ENCODE measurements at regions not wholly inside any gene's neighbourhood (a gene's known extent, or its start where the extent isn't known, plus 50 kb on each side); places are given as distances from the start of the nearest gene placed in this dataset.

GRCh38 chr17:13415871-13416416, 185.8 kb downstream of the HS3ST3A1 start:
- POLR2A ChIA-PET (ENCODE audit: partially characterized antibody): no interaction called here
- H2BK120ac ChIP-seq (replicated peaks; ENCODE audit: low read depth, low read length): no peak overlapping the region
- no peak overlapping the region for H3K4ac ChIP-seq (replicated peaks; ENCODE audit: insufficient read length, low read depth, low read length)
- CTCF ChIA-PET (ENCODE audit: partially characterized antibody): interaction anchor here (0.6 kb wide), 1 partner anchor 16 kb away, joined by 3 read pairs; no protein-coding TSS in a partner anchor
- H3K23ac ChIP-seq (ENCODE audit: insufficient read length): no peak overlapping the region
- H3K27me3 ChIP-seq (replicated peaks in 1 of 4; ENCODE audit: control insufficient read depth in 3 of 4, extremely low read depth in 1 of 4, insufficient read depth in 3 of 4, low read length in 3 of 4): peaks cover 0 to 1% (median 0%) of the 10 kb centered on the region in 4 experiments; a peak in 1 of 7 replicates
- H4K91ac ChIP-seq (replicated peaks; ENCODE audit: insufficient read length, low read length): no peak overlapping the region
- H2BK12ac ChIP-seq (ENCODE audit: low read depth, low read length): no peak overlapping the region
- no peak overlapping the region for H2BK20ac ChIP-seq (ENCODE audit: low read length)
- no peaks in the 10 kb centered on the region for H3K79me2 ChIP-seq (ENCODE audit: control insufficient read depth in 1 of 2, insufficient read depth in 2 of 2, low read length in 2 of 2)
- H3K9me3 ChIP-seq (ENCODE audit: insufficient read depth in 2 of 2, low read depth in 1 of 2, low read length in 1 of 2): no peaks in the 10 kb centered on the region
- no peak overlapping the region for H3K27ac ChIP-seq (ENCODE audit: low read depth, low read length)
- H2BK5ac ChIP-seq (ENCODE audit: low read depth, low read length): no peak overlapping the region
- no peak overlapping the region for H3K4me2 ChIP-seq (ENCODE audit: insufficient read depth in 1 of 2, low read depth in 2 of 2, low read length in 2 of 2)
- H3K36me3 ChIP-seq (ENCODE audit: control insufficient read depth in 2 of 4, insufficient read depth in 4 of 4, low read length in 3 of 4): no peaks in the 10 kb centered on the region
- no peak overlapping the region for H4K5ac ChIP-seq (ENCODE audit: insufficient read length, low read depth, low read length)
- H4K8ac ChIP-seq (ENCODE audit: extremely low read depth, insufficient read depth, low read length): no peak overlapping the region
- TF ChIP-seq JUN (IDR thresholded peaks at IDR 0.05; ENCODE audit: low read depth, low read length): no peak
- TF ChIP-seq TEAD4 (IDR thresholded peaks at IDR 0.05; ENCODE audit: low read depth, low read length): no peak
- TF ChIP-seq CEBPB (IDR thresholded peaks at IDR 0.05; ENCODE audit: low read depth, low read length): no peak
- no peak for TF ChIP-seq PHF8 (conservative IDR thresholded peaks at IDR 0.05; ENCODE audit: low read depth, low read length)
- no peak for TF ChIP-seq ATF3 (IDR thresholded peaks at IDR 0.05; ENCODE audit: insufficient read depth, low read depth, low read length)
- TF ChIP-seq RNF2 (IDR thresholded peaks at IDR 0.05; ENCODE audit: borderline replicate concordance, low read depth, low read length, missing control alignments, poor library complexity, severe bottlenecking): no peak
- no peak for TF ChIP-seq E2F6 (IDR thresholded peaks at IDR 0.05)
- no peak for TF ChIP-seq HDAC6 (IDR thresholded peaks at IDR 0.05; ENCODE audit: low read depth, low read length)
- TF ChIP-seq JUND (IDR thresholded peaks at IDR 0.05; ENCODE audit: low read length): no peak
- TF ChIP-seq CBX8 (IDR thresholded peaks at IDR 0.05; ENCODE audit: borderline replicate concordance, low read depth, low read length): no peak
- TF ChIP-seq MAFK (IDR thresholded peaks at IDR 0.05; ENCODE audit: low read depth, low read length): no peak
- no peak overlapping the region for H2AFZ ChIP-seq (ENCODE audit: low read length)
- 87% methylated on average over 13 of the region's 13 CpGs; no CpG with 5 or more reads in 1 of the 2 experiments for WGBS, 2 experiments (ENCODE audit: extremely low coverage in 1 of 2, insufficient coverage in 1 of 2, insufficient read length in 1 of 2, insufficient replicate concordance in 2 of 2, low coverage in 1 of 2, low lambda C conversion rate in 2 of 2, missing lambda C conversion rate in 1 of 2)
- no peak overlapping the region for H3K4me3 ChIP-seq (ENCODE audit: extremely low read depth in 1 of 4, insufficient read depth in 2 of 4, low read depth in 3 of 4, low read length in 4 of 4)
- DNase-seq (ENCODE audit: low read depth in 1 of 2, low spot score in 2 of 2) (no peak), FAIRE-seq (no peak)
- H3K56ac ChIP-seq (replicated peaks; ENCODE audit: insufficient read length, low read depth, low read length): no peak overlapping the region
- H3K4me1 ChIP-seq (replicated peaks in 1 of 4; ENCODE audit: control insufficient read depth in 3 of 4, insufficient read depth in 4 of 4, low read length in 3 of 4): no peaks in the 10 kb centered on the region
- H3K9ac ChIP-seq (replicated peaks in 1 of 4; ENCODE audit: extremely low read depth in 1 of 4, low read depth in 3 of 4, low read length in 3 of 4): no peak overlapping the region
- H3K23me2 ChIP-seq (ENCODE audit: low read depth, low read length): no peaks in the 10 kb centered on the region
- no peaks in the 10 kb centered on the region for H3K79me1 ChIP-seq (ENCODE audit: low read depth, low read length)
- no peak overlapping the region for H2AK5ac ChIP-seq (ENCODE audit: low read depth, low read length)
- no peak overlapping the region for H2BK15ac ChIP-seq (ENCODE audit: low read length)
- no peaks in the 10 kb centered on the region for H4K20me1 ChIP-seq (replicated peaks in 1 of 2; ENCODE audit: control insufficient read depth in 1 of 2, insufficient read depth in 2 of 2, low read length in 2 of 2)
- no peak overlapping the region for H3K18ac ChIP-seq (ENCODE audit: extremely low read depth, low read length)
- no peak overlapping the region for H3K14ac ChIP-seq (ENCODE audit: insufficient read length)
